B cell (primary cell): ENCODE measurements at regions not wholly inside any gene's neighbourhood (a gene's known extent, or its start where the extent isn't known, plus 50 kb on each side); places are given as distances from the start of the nearest gene placed in this dataset.

Experiments
- CTCF ChIP-seq: fragments of 200-600 bp; IDR thresholded peaks from one replicate; pipeline ENCODE4 v1.8.0; 2022; ENCODE audit warnings: antibody characterized with exemption, mild to moderate bottlenecking
- EZH2 ChIP-seq: IDR thresholded peaks from 2 replicates; pipeline ENCODE4 v1.6.1; 2012; ENCODE audit warnings: borderline replicate concordance, low read depth, mild to moderate bottlenecking, moderate library complexity, low read length; ENCODE audit not compliant: insufficient read depth, poor library complexity, severe bottlenecking

- TF ChIP-seq EZH2 (no peak), CTCF (no peak)
Observed at GRCh38 chr15:39127925-39128617, 452.8 kb upstream of the THBS1 start.
